CD4-positive, CD25-positive, alpha-beta regulatory T cell (primary cell): ENCODE measurements at regions not wholly inside any gene's neighbourhood (a gene's known extent, or its start where the extent isn't known, plus 50 kb on each side); places are given as distances from the start of the nearest gene placed in this dataset.

Experiments
- ATAC-seq, 2 donors: fragments of 150-1000 bp; cut with Tn5 transposase; one replicate each; pipeline ENCODE4 v1.10.0; 2021; ENCODE audit warnings: low read depth in 2 of 2, moderate number of reproducible peaks in 2 of 2, moderate library complexity in 1 of 2
- DNase-seq, 3 donors: peaks; one replicate each; pipeline versions ENCODE4 v3.0.0 to v3.0.0-alpha.2; 2012 to 2022; ENCODE audit warnings: mixed read lengths in 1 of 3
- H3K27ac ChIP-seq: one replicate; pipeline ENCODE4 v1.7.0; 2013; ENCODE audit warnings: mild to moderate bottlenecking, low read length; ENCODE audit not compliant: insufficient read depth, poor library complexity, severe bottlenecking
- H3K27me3 ChIP-seq: one replicate; pipeline ENCODE4 v1.7.0; 2013; ENCODE audit warnings: low read length; ENCODE audit not compliant: control insufficient read depth, insufficient read depth
- H3K36me3 ChIP-seq: one replicate; pipeline ENCODE4 v1.7.0; 2013; ENCODE audit warnings: mild to moderate bottlenecking, low read length, moderate library complexity; ENCODE audit not compliant: control insufficient read depth, insufficient read depth
- H3K4me1 ChIP-seq: 2 replicates; pipeline ENCODE4 v1.7.0; 2013; ENCODE audit warnings: mild to moderate bottlenecking, low read length; ENCODE audit not compliant: insufficient read depth, control insufficient read depth, poor library complexity, severe bottlenecking
- H3K4me3 ChIP-seq: one replicate; pipeline ENCODE4 v1.7.0; 2013; ENCODE audit warnings: low read depth, mild to moderate bottlenecking, low read length, moderate library complexity
- H3K9me3 ChIP-seq, 2 experiments: 1 replicate in 1 of 2; 2 replicates in 1 of 2; pipeline ENCODE4 v1.7.0; 2013; ENCODE audit warnings: low read length in 2 of 2, mild to moderate bottlenecking in 1 of 2, moderate library complexity in 1 of 2; ENCODE audit not compliant: control insufficient read depth in 2 of 2
- H3K27ac Mint-ChIP-seq, 3 donors: one replicate each; pipeline ENCODE4 v1.8.0; 2020 to 2022; ENCODE audit warnings: mild to moderate bottlenecking in 3 of 3, mixed read lengths in 3 of 3, moderate library complexity in 2 of 3
- H3K27me3 Mint-ChIP-seq: one replicate; pipeline ENCODE4 v1.8.0; 2022; ENCODE audit warnings: mild to moderate bottlenecking, mixed read lengths
- H3K36me3 Mint-ChIP-seq: one replicate; pipeline ENCODE4 v1.8.0; 2020; ENCODE audit warnings: mixed read lengths
- H3K4me1 Mint-ChIP-seq, 4 donors: one replicate each; pipeline ENCODE4 v1.8.0; 2020 to 2022; ENCODE audit warnings: mixed read lengths in 4 of 4, mild to moderate bottlenecking in 1 of 4
- H3K4me3 Mint-ChIP-seq, 4 donors: one replicate each; pipeline ENCODE4 v1.8.0; 2020 to 2022; ENCODE audit warnings: mild to moderate bottlenecking in 4 of 4, mixed read lengths in 4 of 4, moderate library complexity in 3 of 4
- H3K9me3 Mint-ChIP-seq, 7 donors: one replicate each; pipeline ENCODE4 v1.8.0; 2020 to 2022; ENCODE audit warnings: mixed read lengths in 7 of 7, mild to moderate bottlenecking in 3 of 7, moderate library complexity in 2 of 7

GRCh38 chr11:12315024-12315423 lies 62.3 kb upstream of the PARVA start:
- Histone ChIP-seq H3K9me3 (peaks cover 8 to 11% of the 10 kb centered on the region in 2 experiments), H3K36me3 (no peaks in the 10 kb centered on the region), H3K4me1 (no peaks in the 10 kb centered on the region), H3K27me3 (no peaks in the 10 kb centered on the region), H3K4me3 (no peak overlapping the region), H3K27ac (no peak overlapping the region)
- Mint-ChIP-seq H3K27me3 (no peaks in the 10 kb centered on the region), H3K36me3 (peaks cover 3% of the 10 kb centered on the region), H3K4me3 (no peak overlapping the region), H3K27ac (no peak overlapping the region), H3K9me3 (peaks cover 0 to 20% (median 5%) of the 10 kb centered on the region in 7 donors), H3K4me1 (peaks cover 0 to 2% (median 0%) of the 10 kb centered on the region in 4 donors)
- DNase-seq (no peak), ATAC-seq (no peak)

GRCh38 chr11:12316432-12316831 lies 60.9 kb upstream of the PARVA start:
- Histone ChIP-seq H3K27me3 (no peaks in the 10 kb centered on the region), H3K4me1 (peaks cover 4% of the 10 kb centered on the region), H3K9me3 (peaks cover 8 to 11% of the 10 kb centered on the region in 2 experiments), H3K27ac (no peak overlapping the region), H3K36me3 (no peaks in the 10 kb centered on the region), H3K4me3 (no peak overlapping the region)
- H3K9me3 Mint-ChIP-seq, result peaks cover 0 to 14% (median 5%) of the 10 kb centered on the region in 7 donors
- no peak overlapping the region for H3K4me3 Mint-ChIP-seq
- peaks cover 3% of the 10 kb centered on the region for H3K36me3 Mint-ChIP-seq
- no peaks in the 10 kb centered on the region for H3K27me3 Mint-ChIP-seq
- H3K27ac Mint-ChIP-seq, result no peak overlapping the region
- peaks cover 0 to 7% (median 3%) of the 10 kb centered on the region in 4 donors for H3K4me1 Mint-ChIP-seq
- no peak for DNase-seq
- ATAC-seq, result no peak

GRCh38 chr11:12318791-12319438 lies 58.5 kb upstream of the PARVA start:
- no peaks in the 10 kb centered on the region for H3K27me3 Mint-ChIP-seq
- H3K4me1 Mint-ChIP-seq, result peaks cover 0 to 12% (median 6%) of the 10 kb centered on the region in 4 donors
- peaks cover 3% of the 10 kb centered on the region for H3K36me3 Mint-ChIP-seq
- no peak overlapping the region for H3K4me3 Mint-ChIP-seq
- Histone ChIP-seq H3K4me3 (no peak overlapping the region), H3K4me1 (peaks cover 6% of the 10 kb centered on the region), H3K27ac (no peak overlapping the region), H3K27me3 (no peaks in the 10 kb centered on the region), H3K36me3 (no peaks in the 10 kb centered on the region), H3K9me3 (peaks cover 8 to 11% of the 10 kb centered on the region in 2 experiments)
- ATAC-seq, result no peak
- DNase-seq, result no peak
- peaks cover 0 to 14% (median 5%) of the 10 kb centered on the region in 7 donors for H3K9me3 Mint-ChIP-seq
- H3K27ac Mint-ChIP-seq, result no peak overlapping the region

GRCh38 chr11:12319461-12319951 lies 57.9 kb upstream of the PARVA start:
- H3K27ac Mint-ChIP-seq, result no peak overlapping the region
- no peak overlapping the region for H3K4me3 ChIP-seq
- H3K9me3 Mint-ChIP-seq, result peaks cover 0 to 14% (median 5%) of the 10 kb centered on the region in 7 donors
- H3K4me3 Mint-ChIP-seq, result no peak overlapping the region
- H3K4me1 Mint-ChIP-seq, result peaks cover 0 to 12% (median 6%) of the 10 kb centered on the region in 4 donors
- H3K36me3 Mint-ChIP-seq, result peaks cover 3% of the 10 kb centered on the region
- DNase-seq, result no peak
- H3K4me1 ChIP-seq, result peaks cover 6% of the 10 kb centered on the region
- H3K36me3 ChIP-seq, result no peaks in the 10 kb centered on the region
- no peaks in the 10 kb centered on the region for H3K27me3 ChIP-seq
- no peak overlapping the region for H3K27ac ChIP-seq
- ATAC-seq, result no peak
- no peaks in the 10 kb centered on the region for H3K27me3 Mint-ChIP-seq
- peaks cover 8 to 11% of the 10 kb centered on the region in 2 experiments for H3K9me3 ChIP-seq

GRCh38 chr11:12319988-12320387 lies 57.4 kb upstream of the PARVA start:
- H3K4me1 Mint-ChIP-seq, result peaks cover 0 to 12% (median 6%) of the 10 kb centered on the region in 4 donors
- Histone ChIP-seq H3K9me3 (peaks cover 8 to 11% of the 10 kb centered on the region in 2 experiments), H3K27ac (no peak overlapping the region), H3K36me3 (no peaks in the 10 kb centered on the region), H3K4me3 (no peak overlapping the region), H3K27me3 (no peaks in the 10 kb centered on the region), H3K4me1 (peaks cover 6% of the 10 kb centered on the region)
- H3K9me3 Mint-ChIP-seq, result peaks cover 0 to 11% (median 5%) of the 10 kb centered on the region in 7 donors
- ATAC-seq, result no peak
- H3K36me3 Mint-ChIP-seq, result peaks cover 3% of the 10 kb centered on the region
- H3K27me3 Mint-ChIP-seq, result no peaks in the 10 kb centered on the region
- H3K4me3 Mint-ChIP-seq, result no peak overlapping the region
- no peak for DNase-seq
- H3K27ac Mint-ChIP-seq, result no peak overlapping the region

GRCh38 chr11:12321217-12321937 lies 56.0 kb upstream of the PARVA start:
- DNase-seq (peak in 1 of 3 donors; percentile 20), ATAC-seq (no peak)
- H3K4me3 Mint-ChIP-seq, result peak overlapping the region in 2 of 4 donors; percentile 4 to 11
- peak overlapping the region; percentile 3 to 24 (median 20) for H3K27ac Mint-ChIP-seq
- no peaks in the 10 kb centered on the region for H3K27me3 Mint-ChIP-seq
- Histone ChIP-seq H3K27me3 (no peaks in the 10 kb centered on the region), H3K27ac (no peak overlapping the region), H3K36me3 (no peaks in the 10 kb centered on the region), H3K4me3 (no peak overlapping the region), H3K9me3 (peaks cover 5% of the 10 kb centered on the region in 2 experiments), H3K4me1 (peaks cover 6% of the 10 kb centered on the region)
- H3K36me3 Mint-ChIP-seq, result peaks cover 3% of the 10 kb centered on the region
- H3K4me1 Mint-ChIP-seq, result peaks cover 0 to 12% (median 6%) of the 10 kb centered on the region in 4 donors
- peaks cover 0 to 8% (median 4%) of the 10 kb centered on the region in 7 donors for H3K9me3 Mint-ChIP-seq

GRCh38 chr11:12324585-12324984 lies 52.8 kb upstream of the PARVA start:
- H3K27me3 ChIP-seq, result no peaks in the 10 kb centered on the region
- Mint-ChIP-seq H3K27me3 (no peaks in the 10 kb centered on the region), H3K36me3 (no peaks in the 10 kb centered on the region), H3K4me3 (no peak overlapping the region), H3K27ac (peak overlapping the region in 1 of 3 donors; percentile 65), H3K4me1 (peaks cover 0 to 11% (median 6%) of the 10 kb centered on the region in 4 donors), H3K9me3 (no peaks in the 10 kb centered on the region)
- H3K4me3 ChIP-seq, result no peak overlapping the region
- no peak overlapping the region for H3K27ac ChIP-seq
- no peak for ATAC-seq
- peaks cover 6% of the 10 kb centered on the region for H3K4me1 ChIP-seq
- no peaks in the 10 kb centered on the region for H3K9me3 ChIP-seq
- H3K36me3 ChIP-seq, result no peaks in the 10 kb centered on the region
- DNase-seq, result no peak
